HG03439 (cell line): ENCODE measurements at regions not wholly inside any gene's neighbourhood (a gene's known extent, or its start where the extent isn't known, plus 50 kb on each side); places are given as distances from the start of the nearest gene placed in this dataset.
"Not testable (repeated sequence)": the region's sequence is repeated elsewhere in the genome, so short reads cannot be mapped to it uniquely, and the experiment has no call there.

Experiments used
- ATAC-seq: cut with Tn5 transposase; IDR thresholded peaks from one replicate; pipeline ENCODE4 v1.9.1; 2021; ENCODE audit warnings: mild to moderate bottlenecking, moderate library complexity; ENCODE audit not compliant: unreplicated experiment

DNA sequence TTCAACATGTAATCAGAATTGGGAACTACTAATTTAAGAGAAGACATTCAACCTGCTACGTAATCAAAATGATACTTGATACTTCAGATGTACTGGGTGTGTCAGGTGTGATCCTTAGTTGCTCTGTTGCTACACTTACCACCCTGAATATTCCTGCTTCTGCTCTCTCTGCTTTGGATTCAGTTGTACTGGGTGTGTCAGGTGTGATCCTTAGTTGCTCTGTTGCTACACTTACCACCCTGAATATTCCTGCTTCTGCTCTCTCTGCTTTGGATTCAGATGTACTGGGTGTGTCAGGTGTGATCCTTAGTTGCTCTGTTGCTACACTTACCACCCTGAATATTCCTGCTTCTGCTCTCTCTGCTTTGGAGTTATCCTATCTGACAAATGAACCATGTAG lies 290.2 kb downstream of the RAB38 start:
- ATAC-seq = not testable (repeated sequence)

DNA sequence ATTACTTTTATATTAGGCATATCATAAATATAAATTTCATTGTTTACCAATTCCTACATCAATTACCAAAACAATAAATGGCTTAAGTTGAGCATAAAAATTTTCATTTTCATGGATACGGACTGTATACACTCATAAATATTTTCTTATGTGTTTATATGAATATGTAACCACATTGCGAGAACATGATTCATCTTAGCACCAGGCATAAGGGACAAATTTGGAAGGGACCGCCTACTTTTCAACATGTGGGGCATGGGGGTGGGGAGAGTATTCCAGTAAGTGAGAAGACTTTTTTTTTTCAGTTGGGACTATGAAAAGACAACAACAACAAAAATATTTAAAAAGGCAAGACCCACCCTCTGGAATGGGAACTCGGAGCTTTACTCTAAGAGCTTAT lies 296.1 kb downstream of the RAB38 start:
- no peak for ATAC-seq

GRCh38 chr11:87878373-87878825 lies 296.8 kb downstream of the RAB38 start:
- no peak for ATAC-seq

DNA sequence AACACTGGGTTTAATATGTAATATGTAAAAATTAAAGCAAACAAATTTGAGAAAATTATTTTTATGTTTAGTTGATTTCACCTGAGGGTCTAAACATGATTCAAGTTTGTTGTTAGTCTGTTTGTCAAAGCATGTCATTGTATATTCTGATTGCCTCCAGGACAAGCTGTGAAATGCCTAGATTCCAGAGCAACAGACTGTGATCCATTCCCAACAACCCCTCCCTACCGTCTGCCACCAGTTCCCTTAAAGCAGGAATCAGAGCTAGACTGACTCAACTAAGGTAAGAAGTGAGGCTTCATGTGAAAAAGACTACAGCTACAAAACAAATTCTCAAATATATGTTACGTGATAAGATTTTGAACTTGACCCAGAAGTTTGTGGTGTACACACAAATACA lies 304.2 kb downstream of the RAB38 start:
- no peak for ATAC-seq

- ATAC-seq = no peak
Observed at GRCh38 chr11:87870086-87870485, 305.2 kb downstream of the RAB38 start.

DNA sequence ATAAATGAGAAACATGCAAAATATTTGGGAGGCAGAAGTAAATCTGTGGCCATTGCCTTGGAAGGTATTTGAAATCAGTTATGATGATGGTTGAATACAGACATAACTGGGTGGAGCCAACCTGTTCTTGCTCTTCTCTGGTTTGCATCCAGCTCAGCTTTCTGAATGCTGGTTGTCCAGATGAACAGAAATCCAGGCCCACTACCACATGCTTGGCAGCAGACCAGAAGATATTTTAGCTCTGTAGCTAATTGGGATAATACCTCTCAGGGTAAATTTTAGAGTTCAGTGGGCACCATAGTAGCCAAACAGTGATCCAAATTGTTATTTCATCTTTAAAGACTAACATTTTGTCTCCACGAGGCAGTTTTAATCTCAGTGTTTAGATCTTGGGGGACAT lies 308.3 kb downstream of the RAB38 start:
- no peak for ATAC-seq

GRCh38 chr11:87861030-87861429 lies 314.2 kb downstream of the RAB38 start:
- ATAC-seq = no peak

- ATAC-seq = no peak
Observed at GRCh38 chr11:87859636-87860035, 315.6 kb downstream of the RAB38 start.

GRCh38 chr11:87851827-87852226 lies 323.4 kb downstream of the RAB38 start:
- no peak for ATAC-seq

GRCh38 chr11:87851234-87851633 lies 324.0 kb downstream of the RAB38 start:
- no peak for ATAC-seq

- ATAC-seq = no peak
Observed at GRCh38 chr11:87849216-87849615, 326.0 kb downstream of the RAB38 start.

DNA sequence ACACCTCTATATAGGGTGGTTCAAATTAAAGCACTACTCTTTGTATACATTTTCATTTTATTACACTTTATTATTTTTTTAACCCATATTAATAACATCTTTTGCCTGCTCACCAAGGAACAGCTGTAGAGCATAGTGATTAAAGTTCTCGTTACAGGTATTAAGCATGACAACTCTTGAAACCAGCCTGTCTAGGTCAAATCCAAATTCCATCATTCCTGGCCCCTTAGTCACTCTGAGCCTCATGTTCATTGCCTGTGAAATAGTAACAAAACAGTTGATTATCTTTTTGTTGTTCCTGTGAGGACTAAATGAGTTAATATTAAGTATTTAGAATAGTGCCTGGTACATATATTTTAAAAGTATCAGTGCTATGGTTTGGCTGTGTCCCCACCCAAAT lies 334.5 kb downstream of the RAB38 start:
- no peak for ATAC-seq

DNA sequence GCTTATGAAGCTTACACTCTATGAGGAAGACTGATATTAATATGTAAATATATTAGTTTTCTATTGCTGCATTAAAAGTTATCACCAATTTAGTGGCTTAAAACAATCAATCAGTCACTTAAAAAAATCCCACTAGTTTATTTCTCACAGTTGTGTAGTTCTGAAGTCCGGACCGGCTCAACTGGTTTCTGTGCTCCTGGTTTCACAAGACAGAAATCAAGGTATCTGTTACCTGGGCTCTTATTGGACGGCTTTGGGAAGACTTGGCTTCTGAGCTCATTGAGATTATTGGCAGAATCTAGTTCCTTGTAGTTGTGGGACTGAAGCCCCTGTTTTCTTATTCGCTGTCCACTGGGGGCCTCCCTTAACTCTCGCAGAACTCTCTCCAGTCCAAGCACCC lies 343.0 kb downstream of the RAB38 start:
- ATAC-seq = no peak

DNA sequence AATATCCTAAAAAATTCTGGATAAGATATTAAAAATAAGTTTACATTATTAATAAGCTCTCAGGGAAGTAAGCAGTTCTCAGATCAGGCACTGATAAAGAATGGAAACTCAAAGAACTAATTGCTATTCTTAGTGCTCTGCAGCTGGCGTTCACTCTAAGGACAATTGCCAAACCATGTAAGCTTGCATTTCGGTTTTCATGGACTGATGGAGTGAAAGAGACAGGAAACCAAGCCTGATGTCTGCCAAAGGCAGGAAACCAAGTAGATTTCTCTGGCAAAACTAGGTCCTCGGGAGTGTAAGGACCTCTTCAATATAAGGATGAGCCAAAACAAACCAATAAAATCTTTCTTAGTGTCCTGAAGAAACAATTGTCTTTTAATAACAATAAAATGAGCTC lies 355.2 kb downstream of the RAB38 start:
- ATAC-seq = no peak

DNA sequence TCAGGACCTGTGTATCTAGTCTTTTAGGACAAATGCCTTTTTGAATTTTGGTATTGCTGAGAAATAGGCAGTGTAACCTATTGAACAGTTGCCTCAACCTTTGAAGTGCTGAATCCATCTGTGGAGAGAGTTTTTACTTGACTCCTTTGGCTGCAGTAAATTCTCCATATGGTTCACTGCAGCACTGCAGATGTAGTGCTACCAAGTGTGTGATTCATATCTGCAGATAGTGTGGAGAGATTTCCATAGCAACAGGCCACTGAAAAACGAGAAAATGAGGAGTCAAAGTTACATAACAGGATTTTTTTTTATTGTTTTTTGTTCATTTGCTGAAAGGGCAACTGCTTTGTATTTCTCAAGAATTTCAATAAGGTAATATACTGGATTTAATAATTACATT lies 356.1 kb downstream of the RAB38 start:
- ATAC-seq = no peak

- ATAC-seq = no peak
Observed at GRCh38 chr11:87812571-87813365, 362.5 kb downstream of the RAB38 start.

- ATAC-seq = no peak
Observed at GRCh38 chr11:87810486-87810885, 364.8 kb downstream of the RAB38 start.

DNA sequence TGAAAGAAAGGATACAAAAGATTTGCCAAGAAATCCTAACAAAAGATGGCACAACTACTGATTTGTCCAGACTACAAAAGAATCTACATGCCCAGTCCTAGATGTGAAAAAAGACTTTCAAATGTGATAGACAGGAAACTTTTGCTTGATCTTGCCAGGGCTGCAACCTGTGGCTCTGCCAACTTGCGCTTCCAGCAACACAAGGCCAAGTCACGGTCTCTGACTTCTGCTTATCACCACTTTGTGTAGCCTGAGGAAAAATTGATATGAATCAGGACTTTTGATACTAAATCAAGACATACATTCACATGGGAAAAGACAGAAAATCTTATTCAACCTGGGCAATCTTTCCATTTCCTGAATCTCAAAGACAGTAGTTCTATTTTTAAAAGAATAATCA lies 366.0 kb downstream of the RAB38 start:
- no peak for ATAC-seq

DNA sequence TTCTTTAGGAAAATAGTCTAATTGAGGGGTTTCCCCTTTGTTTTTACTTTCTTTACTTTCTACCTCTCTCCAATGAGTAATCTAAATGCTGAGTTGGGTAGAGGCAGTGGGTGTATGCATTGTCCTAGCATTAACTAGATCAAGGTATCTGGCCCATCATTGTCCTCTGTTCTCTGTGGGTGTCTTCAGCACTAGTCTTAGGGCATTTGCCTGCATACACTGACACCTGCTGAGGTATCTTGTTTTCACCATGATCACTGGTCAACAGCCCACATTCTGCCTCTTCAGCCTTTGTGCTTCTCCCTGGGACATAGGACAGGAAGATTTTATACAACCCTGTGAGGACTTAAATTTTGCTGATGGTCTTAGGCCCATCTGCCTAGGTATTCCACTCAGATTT lies 371.1 kb downstream of the RAB38 start:
- ATAC-seq = no peak

- no peak for ATAC-seq
Observed at GRCh38 chr11:87803748-87804147, 371.5 kb downstream of the RAB38 start.

DNA sequence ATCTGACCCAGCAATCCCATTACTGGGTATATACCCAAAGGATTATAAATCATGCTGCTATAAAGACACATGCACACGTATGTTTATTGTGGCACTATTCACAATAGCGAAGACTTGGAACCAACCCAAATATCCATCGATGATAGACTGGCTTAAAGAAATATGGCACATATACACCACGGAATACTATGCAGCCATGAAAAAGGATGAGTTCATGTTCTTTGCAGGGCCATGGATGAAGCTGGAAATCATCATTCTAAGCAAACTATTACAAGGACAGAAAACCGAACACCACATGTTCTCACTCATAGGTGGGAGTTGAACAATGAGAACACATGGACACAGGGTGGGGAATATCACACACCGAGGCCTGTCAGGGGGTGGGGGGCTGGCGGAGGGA lies 390.4 kb downstream of the RAB38 start:
- ATAC-seq = not testable (repeated sequence)

GRCh38 chr11:87780068-87780413 lies 395.2 kb downstream of the RAB38 start:
- ATAC-seq = no peak
